Uterus (tissue), 1 donor: ENCODE measurements at regions not wholly inside any gene's neighbourhood (a gene's known extent, or its start where the extent isn't known, plus 50 kb on each side); places are given as distances from the start of the nearest gene placed in this dataset. TPM values are rescaled to one million over a fixed set of nuclear protein-coding genes. Genes with fewer than 3 reads are reported as not detected.

Experiments
- small RNA-seq: library from RNA; depleted of rRNA; stranded (forward); fragments of <200 nt; gene quantifications from one replicate; pipeline ENCODE3, GENCODE V24; 2016

Small RNAs in the stretch of these regions (small RNA-seq; reads per million reads assigned to genes)
- gene RBBP4P6: not detected
